MM.1S (cell line): ENCODE measurements at regions not wholly inside any gene's neighbourhood (a gene's known extent, or its start where the extent isn't known, plus 50 kb on each side); places are given as distances from the start of the nearest gene placed in this dataset.

Source experiments
- DNase-seq: peaks from one replicate; pipeline ENCODE4 v3.0.0-alpha.2; 2015
- H2AFZ ChIP-seq: fragments of 300-600 bp; sonication (generic); 2 replicates; pipeline ENCODE4 v1.6.0; 2016; ENCODE audit warnings: antibody characterized with exemption, low read length
- H3F3A ChIP-seq: fragments of 300-600 bp; sonication (generic); 2 replicates; pipeline ENCODE4 v1.6.1; 2016; ENCODE audit warnings: mild to moderate bottlenecking, antibody characterized with exemption, low read length, moderate library complexity, mixed read lengths; ENCODE audit not compliant: insufficient read depth
- H3K27ac ChIP-seq: fragments of 300-600 bp; sonication (generic); 2 replicates; pipeline ENCODE4 v1.5.1; 2016; ENCODE audit warnings: mild to moderate bottlenecking, low read length
- H3K27me3 ChIP-seq: fragments of 300-600 bp; sonication (generic); replicated peaks from 2 replicates; pipeline ENCODE4 v1.6.0; 2016; ENCODE audit warnings: low read length; ENCODE audit not compliant: insufficient read depth
- H3K36me3 ChIP-seq: fragments of 300-600 bp; sonication (generic); replicated peaks from 2 replicates; pipeline ENCODE4 v1.6.1; 2016; ENCODE audit warnings: mild to moderate bottlenecking, low read length, mixed read lengths; ENCODE audit not compliant: insufficient read depth
- H3K4me1 ChIP-seq: fragments of 300-600 bp; sonication (generic); 2 replicates; pipeline ENCODE4 v1.6.1; 2016; ENCODE audit warnings: low read length, mixed read lengths
- H3K4me2 ChIP-seq: fragments of 300-600 bp; sonication (generic); 2 replicates; pipeline ENCODE4 v1.6.0; 2016; ENCODE audit warnings: low read depth, low read length
- H3K4me3 ChIP-seq: fragments of 300-600 bp; sonication (generic); 2 replicates; pipeline ENCODE4 v1.5.1; 2016; ENCODE audit warnings: low read length, mixed read lengths
- H3K79me2 ChIP-seq: fragments of 300-600 bp; sonication (generic); 2 replicates; pipeline ENCODE4 v1.6.1; 2016; ENCODE audit warnings: mixed run types, low read length, mixed read lengths
- H3K9ac ChIP-seq: fragments of 300-600 bp; sonication (generic); 2 replicates; pipeline ENCODE4 v1.6.1; 2016; ENCODE audit warnings: low read length, mixed read lengths
- H3K9me2 ChIP-seq: fragments of 300-600 bp; sonication (generic); replicated peaks from 2 replicates; pipeline ENCODE4 v1.6.1; 2016; ENCODE audit warnings: mild to moderate bottlenecking, low read length, mixed read lengths; ENCODE audit not compliant: insufficient read depth
- H3K9me3 ChIP-seq: fragments of 300-600 bp; sonication (generic); replicated peaks from 2 replicates; pipeline ENCODE4 v1.6.1; 2016; ENCODE audit warnings: mild to moderate bottlenecking, low read length, mixed read lengths; ENCODE audit not compliant: insufficient read depth
- H4K20me1 ChIP-seq: fragments of 300-600 bp; sonication (generic); 2 replicates; pipeline ENCODE4 v1.6.1; 2016; ENCODE audit warnings: mild to moderate bottlenecking, low read length, moderate library complexity, mixed read lengths; ENCODE audit not compliant: insufficient read depth
- EZH2 ChIP-seq: fragments of 300-600 bp; sonication (generic); optimal IDR thresholded peaks from 2 replicates; pipeline ENCODE3; 2017; ENCODE audit warnings: low read depth, mild to moderate bottlenecking, antibody characterized with exemption, low read length, mixed read lengths
- EZH2phosphoT487 ChIP-seq: fragments of 300-600 bp; sonication (generic); IDR thresholded peaks from 2 replicates; pipeline ENCODE4 v1.6.1; 2018; ENCODE audit warnings: antibody characterized with exemption, low read length
- TF ChIP-seq, protein P1 (sequence below): fragments of 300-600 bp; sonication (generic); IDR thresholded peaks from 2 replicates; pipeline ENCODE4 v1.5.1; 2016; ENCODE audit warnings: antibody characterized with exemption, low read length, mixed read lengths

DNA sequence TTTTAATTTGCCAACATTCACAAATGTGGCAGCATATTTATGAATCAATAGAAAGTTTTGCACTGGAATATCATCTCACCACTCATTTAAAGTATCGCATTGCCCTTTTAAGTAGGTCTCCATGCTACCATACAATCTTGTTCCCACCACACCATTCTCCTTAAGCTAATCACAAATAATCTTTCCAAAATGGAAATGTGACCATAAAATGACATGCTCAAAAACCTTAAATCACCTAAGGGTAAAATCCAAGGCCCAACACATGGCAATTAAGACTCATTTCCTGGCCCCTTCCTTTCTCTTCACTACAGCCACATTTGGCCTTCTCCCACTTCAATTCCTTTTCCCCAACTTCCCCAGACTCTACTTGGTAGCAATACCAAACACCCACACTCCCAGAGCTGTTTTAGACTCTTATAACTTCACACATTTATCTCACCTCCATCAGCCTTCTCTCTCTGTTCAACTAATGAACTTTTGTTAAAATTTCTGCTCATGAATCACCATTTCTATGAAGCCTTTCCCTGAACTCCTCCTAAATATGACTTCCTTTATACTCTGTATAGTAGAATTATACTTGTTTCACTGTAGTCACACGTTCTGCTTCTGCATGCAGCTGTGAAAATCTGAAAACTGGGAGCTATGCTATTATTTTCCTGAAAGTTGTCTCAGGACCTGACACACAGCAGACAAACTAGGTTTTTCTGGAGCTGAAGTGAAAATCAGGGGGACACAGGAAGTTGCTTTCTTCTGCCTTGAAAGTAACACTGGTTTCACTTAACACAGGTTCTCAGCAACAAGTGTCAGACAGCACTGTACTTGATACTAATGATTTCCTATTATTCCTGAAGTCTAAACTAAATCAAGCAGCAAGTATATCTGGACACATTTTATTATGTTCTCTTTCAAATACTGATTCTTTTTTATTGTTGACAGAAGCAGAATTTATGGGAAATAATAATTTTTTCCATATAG lies 303.9 kb downstream of the ZEB2 start:
- Histone ChIP-seq H4K20me1 (no peaks in the 10 kb centered on the region), H3K27me3 (no peaks in the 10 kb centered on the region), H3K79me2 (no peaks in the 10 kb centered on the region), H3F3A (no peaks in the 10 kb centered on the region), H3K36me3 (no peaks in the 10 kb centered on the region), H3K9me3 (no peaks in the 10 kb centered on the region), H3K9ac (no peak overlapping the region), H2AFZ (no peak overlapping the region), H3K4me3 (no peak overlapping the region), H3K4me1 (peaks cover 6% of the 10 kb centered on the region; the same call in 1 of the 2 replicates), H3K9me2 (no peaks in the 10 kb centered on the region), H3K4me2 (no peak overlapping the region), H3K27ac (no peak overlapping the region)
- TF ChIP-seq EZH2: no peak
- TF ChIP-seq, protein P1, sequence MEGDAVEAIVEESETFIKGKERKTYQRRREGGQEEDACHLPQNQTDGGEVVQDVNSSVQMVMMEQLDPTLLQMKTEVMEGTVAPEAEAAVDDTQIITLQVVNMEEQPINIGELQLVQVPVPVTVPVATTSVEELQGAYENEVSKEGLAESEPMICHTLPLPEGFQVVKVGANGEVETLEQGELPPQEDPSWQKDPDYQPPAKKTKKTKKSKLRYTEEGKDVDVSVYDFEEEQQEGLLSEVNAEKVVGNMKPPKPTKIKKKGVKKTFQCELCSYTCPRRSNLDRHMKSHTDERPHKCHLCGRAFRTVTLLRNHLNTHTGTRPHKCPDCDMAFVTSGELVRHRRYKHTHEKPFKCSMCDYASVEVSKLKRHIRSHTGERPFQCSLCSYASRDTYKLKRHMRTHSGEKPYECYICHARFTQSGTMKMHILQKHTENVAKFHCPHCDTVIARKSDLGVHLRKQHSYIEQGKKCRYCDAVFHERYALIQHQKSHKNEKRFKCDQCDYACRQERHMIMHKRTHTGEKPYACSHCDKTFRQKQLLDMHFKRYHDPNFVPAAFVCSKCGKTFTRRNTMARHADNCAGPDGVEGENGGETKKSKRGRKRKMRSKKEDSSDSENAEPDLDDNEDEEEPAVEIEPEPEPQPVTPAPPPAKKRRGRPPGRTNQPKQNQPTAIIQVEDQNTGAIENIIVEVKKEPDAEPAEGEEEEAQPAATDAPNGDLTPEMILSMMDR: no peak
- TF ChIP-seq EZH2phosphoT487: no peak
- DNase-seq: peak; percentile 16

DNA sequence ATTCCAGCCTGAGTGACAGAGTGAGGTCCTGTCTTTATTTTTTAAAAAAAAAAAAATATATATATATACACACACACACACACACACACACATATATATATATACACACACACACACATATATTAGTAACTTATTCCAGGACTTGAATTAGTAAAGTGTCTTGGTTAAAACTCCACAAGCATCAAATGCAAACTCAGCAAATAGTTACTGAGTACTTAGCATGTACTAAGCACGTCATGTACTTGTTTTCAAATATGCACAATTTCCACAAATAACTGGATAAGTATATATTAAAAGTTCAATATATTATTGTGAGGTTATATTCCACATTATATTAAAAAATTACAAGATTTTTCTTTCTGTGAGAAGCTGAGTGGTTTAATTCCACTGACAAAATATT lies 304.7 kb downstream of the ZEB2 start:
- Histone ChIP-seq H3K9me3 (no peaks in the 10 kb centered on the region), H2AFZ (no peak overlapping the region), H3K4me1 (peaks cover 6% of the 10 kb centered on the region; the same call in 1 of the 2 replicates), H3K79me2 (no peaks in the 10 kb centered on the region), H3K4me2 (no peak overlapping the region), H3F3A (no peaks in the 10 kb centered on the region), H4K20me1 (no peaks in the 10 kb centered on the region), H3K9ac (no peak overlapping the region), H3K36me3 (no peaks in the 10 kb centered on the region), H3K27ac (no peak overlapping the region), H3K27me3 (no peaks in the 10 kb centered on the region), H3K9me2 (no peaks in the 10 kb centered on the region), H3K4me3 (no peak overlapping the region)
- no peak for TF ChIP-seq EZH2phosphoT487
- TF ChIP-seq, protein P1: no peak
- no peak for TF ChIP-seq EZH2
- DNase-seq: no peak

DNA sequence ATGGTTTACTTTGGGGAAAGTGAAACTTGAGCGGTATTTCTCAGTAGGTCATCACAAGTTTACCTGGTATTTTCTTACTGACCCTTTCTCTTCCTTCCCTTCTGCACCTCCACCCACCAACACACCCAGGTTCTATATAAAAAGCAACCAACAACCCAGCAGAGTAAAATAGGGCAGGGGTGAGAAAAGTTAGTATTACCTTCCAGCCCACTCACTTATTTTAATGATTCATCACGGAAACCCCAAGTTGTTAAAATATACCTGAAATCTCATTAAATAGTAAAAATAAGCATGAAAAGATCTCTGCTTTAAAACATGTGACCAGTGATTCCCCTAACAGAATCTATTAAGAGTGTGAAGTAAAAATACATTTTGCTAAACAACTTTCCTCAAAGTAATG lies 306.1 kb downstream of the ZEB2 start:
- no peaks in the 10 kb centered on the region for H4K20me1 ChIP-seq
- peaks cover 6% of the 10 kb centered on the region; the same call in 1 of the 2 replicates for H3K4me1 ChIP-seq
- H3K9ac ChIP-seq: no peak overlapping the region
- no peak overlapping the region for H3K4me2 ChIP-seq
- H2AFZ ChIP-seq: no peak overlapping the region
- TF ChIP-seq, protein P1: no peak
- TF ChIP-seq EZH2 (no peak), EZH2phosphoT487 (no peak)
- no peaks in the 10 kb centered on the region for H3K36me3 ChIP-seq
- no peak overlapping the region for H3K4me3 ChIP-seq
- DNase-seq: no peak
- H3F3A ChIP-seq: no peaks in the 10 kb centered on the region
- H3K9me3 ChIP-seq: no peaks in the 10 kb centered on the region
- no peaks in the 10 kb centered on the region for H3K9me2 ChIP-seq
- H3K27me3 ChIP-seq: no peaks in the 10 kb centered on the region
- H3K79me2 ChIP-seq: no peaks in the 10 kb centered on the region
- no peak overlapping the region for H3K27ac ChIP-seq
